B cell (primary cell): ENCODE measurements at regions not wholly inside any gene's neighbourhood (a gene's known extent, or its start where the extent isn't known, plus 50 kb on each side); places are given as distances from the start of the nearest gene placed in this dataset.

ENCODE experiments used
- ATAC-seq: fragments of 200-7000 bp; cut with Tn5 transposase; one replicate; pipeline ENCODE4 v1.10.0; 2021; ENCODE audit warnings: low read depth, mild to moderate bottlenecking, moderate number of reproducible peaks, moderate library complexity
- CTCF ChIA-PET: fragments of 350-600 bp; sonication (Branson Sonifier 250); formaldehyde crosslinking; loops from one replicate; lab custom pipeline; 2021; ENCODE audit warnings: antibody characterized with exemption, inconsistent platforms; lab: Charles Lee
- POLR2A ChIA-PET: fragments of 350-600 bp; sonication (Branson Sonifier 250); formaldehyde crosslinking; loops from one replicate; lab custom pipeline; 2021; ENCODE audit warnings: antibody characterized with exemption; lab: Charles Lee
- DNase-seq: peaks from one replicate; pipeline ENCODE4 v3.0.0; 2013
- H2AFZ ChIP-seq: 2 replicates; pipeline ENCODE4 v1.6.1; 2012; ENCODE audit warnings: mild to moderate bottlenecking, low read depth, low read length; ENCODE audit not compliant: insufficient read depth, poor library complexity, severe bottlenecking
- H3K27ac ChIP-seq, 2 donors: 1 replicate in 1 of 2; 2 replicates in 1 of 2; pipeline ENCODE4 v1.5.1; 2012 to 2013; ENCODE audit warnings: low read length in 2 of 2, mild to moderate bottlenecking in 2 of 2, moderate library complexity in 1 of 2
- H3K27me3 ChIP-seq, 4 experiments: fragments of 200-600 bp in 1 of 4; sonication (generic) in 1 of 4; replicated peaks in 1 of 4; 1 replicate in 2 of 4; 2 replicates in 2 of 4; pipeline versions ENCODE4 v1.6.1 to v1.7.0; 2013 to 2016; ENCODE audit warnings: low read length in 3 of 4, mild to moderate bottlenecking in 2 of 4, mixed read lengths in 1 of 4, moderate library complexity in 1 of 4; ENCODE audit not compliant: insufficient read depth in 4 of 4, control insufficient read depth in 3 of 4; ENCODE audit errors: control extremely low read depth in 1 of 4
- H3K36me3 ChIP-seq, 2 experiments: replicated peaks in 1 of 2; 1 replicate in 1 of 2; 2 replicates in 1 of 2; pipeline versions ENCODE4 v1.6.1 to v1.7.1; 2013; ENCODE audit warnings: low read length in 1 of 2; ENCODE audit not compliant: insufficient read depth in 2 of 2, control insufficient read depth in 1 of 2; ENCODE audit errors: control extremely low read depth in 1 of 2, extremely low read depth in 1 of 2
- H3K4me1 ChIP-seq, 2 donors: fragments of 200-600 bp in 1 of 2; sonication (generic) in 1 of 2; 1 replicate in 1 of 2; 2 replicates in 1 of 2; pipeline versions ENCODE4 v1.5.1 to v1.6.1; 2013 to 2017; ENCODE audit warnings: low read length in 2 of 2; ENCODE audit not compliant: control insufficient read depth in 2 of 2, insufficient read depth in 2 of 2
- H3K4me2 ChIP-seq: replicated peaks from 2 replicates; pipeline ENCODE3; 2012; ENCODE audit warnings: mild to moderate bottlenecking, low read depth, low read length; ENCODE audit not compliant: poor library complexity, severe bottlenecking
- H3K4me3 ChIP-seq, 5 experiments: fragments of 200-600 bp in 1 of 5; sonication (generic) in 1 of 5; 1 replicate in 3 of 5; 2 replicates in 2 of 5; pipeline versions ENCODE4 v1.5.1 to v1.7.0; 2011 to 2016; ENCODE audit warnings: low read length in 4 of 5, mild to moderate bottlenecking in 4 of 5, low read depth in 2 of 5, control low read depth in 1 of 5, moderate library complexity in 1 of 5; ENCODE audit not compliant: insufficient read depth in 1 of 5; ENCODE audit errors: control extremely low read depth in 1 of 5, extremely low read depth in 1 of 5
- H3K79me2 ChIP-seq: fragments of 200-600 bp; sonication (generic); one replicate; pipeline ENCODE4 v1.6.0; 2016; ENCODE audit warnings: low read length; ENCODE audit not compliant: control insufficient read depth, insufficient read depth
- H3K9ac ChIP-seq: fragments of 200-600 bp; sonication (generic); 2 replicates; pipeline ENCODE4 v1.6.1; 2017; ENCODE audit warnings: mild to moderate bottlenecking, low read length, moderate library complexity
- H3K9me3 ChIP-seq, 3 donors: one replicate each; pipeline versions ENCODE4 v1.6.1 to v1.7.1; 2013; ENCODE audit warnings: low read length in 2 of 3; ENCODE audit not compliant: control insufficient read depth in 2 of 3, insufficient read depth in 1 of 3; ENCODE audit errors: control extremely low read depth in 1 of 3
- H4K20me1 ChIP-seq: 2 replicates; pipeline ENCODE4 v1.6.0; 2012; ENCODE audit warnings: mild to moderate bottlenecking, low read length; ENCODE audit not compliant: insufficient read depth, control insufficient read depth, poor library complexity, severe bottlenecking
- H3K27ac Mint-ChIP-seq: one replicate; pipeline ENCODE4 v1.8.0; 2021; ENCODE audit warnings: mixed read lengths
- H3K27me3 Mint-ChIP-seq: one replicate; pipeline ENCODE4 v1.8.0; 2021; ENCODE audit warnings: mixed read lengths
- H3K4me1 Mint-ChIP-seq: one replicate; pipeline ENCODE4 v1.8.0; 2021; ENCODE audit warnings: mixed read lengths
- H3K4me3 Mint-ChIP-seq: one replicate; pipeline ENCODE4 v1.8.0; 2021; ENCODE audit warnings: mixed read lengths
- H3K9me3 Mint-ChIP-seq: one replicate; pipeline ENCODE4 v1.8.0; 2022; ENCODE audit warnings: mixed read lengths; ENCODE audit not compliant: insufficient read depth
- CTCF ChIP-seq: fragments of 200-600 bp; IDR thresholded peaks from one replicate; pipeline ENCODE4 v1.8.0; 2022; ENCODE audit warnings: antibody characterized with exemption, mild to moderate bottlenecking
- EZH2 ChIP-seq: IDR thresholded peaks from 2 replicates; pipeline ENCODE4 v1.6.1; 2012; ENCODE audit warnings: borderline replicate concordance, low read depth, mild to moderate bottlenecking, moderate library complexity, low read length; ENCODE audit not compliant: insufficient read depth, poor library complexity, severe bottlenecking
- WGBS: methylation state at CpG from one replicate; pipeline ENCODE4 v1.1.5; 2013; ENCODE audit warnings: missing lambda C conversion rate; ENCODE audit not compliant: insufficient coverage; 5-methylcytosine and 5-hydroxymethylcytosine counted together
- intact Hi-C: fragments of 100-400 bp; cut with micrococcal nuclease; formaldehyde crosslinking; loops from one replicate; pipeline ENCODE4 v1.10.0; 2022

GRCh38 chr1:218809625-218810024, 364.1 kb upstream of the LYPLAL1 start:
- Histone ChIP-seq H3K4me3 (no peak overlapping the region), H3K4me1 (no peaks in the 10 kb centered on the region), H3K4me2 (no peak overlapping the region), H4K20me1 (no peaks in the 10 kb centered on the region), H3K9me3 (no peaks in the 10 kb centered on the region), H3K27me3 (no peaks in the 10 kb centered on the region), H2AFZ (no peak overlapping the region), H3K9ac (no peak overlapping the region), H3K36me3 (no peaks in the 10 kb centered on the region), H3K79me2 (no peaks in the 10 kb centered on the region), H3K27ac (no peak overlapping the region)
- Mint-ChIP-seq H3K27ac (no peak overlapping the region), H3K27me3 (peaks cover 6% of the 10 kb centered on the region), H3K9me3 (no peaks in the 10 kb centered on the region), H3K4me3 (no peak overlapping the region), H3K4me1 (no peaks in the 10 kb centered on the region)
- ChIA-PET POLR2A (no interaction called here), CTCF (no interaction called here)
- DNase-seq (no peak), ATAC-seq (no peak)
- intact Hi-C loops: no loop called here
- TF ChIP-seq CTCF (no peak), EZH2 (no peak)
- whole genome bisulfite sequencing: 100% methylated on average over 1 of the region's 1 CpG

GRCh38 chr1:218810306-218810705, 363.4 kb upstream of the LYPLAL1 start:
- no peak for TF ChIP-seq EZH2
- no peak for TF ChIP-seq CTCF
- ATAC-seq: no peak

More at GRCh38 chr1:218810306-218810705, 363.4 kb upstream of the LYPLAL1 start:
- Histone ChIP-seq H3K4me2 (no peak overlapping the region), H3K27me3 (no peaks in the 10 kb centered on the region), H3K9me3 (no peaks in the 10 kb centered on the region), H3K27ac (no peak overlapping the region), H4K20me1 (no peaks in the 10 kb centered on the region), H3K4me3 (no peak overlapping the region), H2AFZ (no peak overlapping the region), H3K9ac (no peak overlapping the region), H3K79me2 (no peaks in the 10 kb centered on the region), H3K36me3 (no peaks in the 10 kb centered on the region), H3K4me1 (no peaks in the 10 kb centered on the region)
- Mint-ChIP-seq H3K4me1 (no peaks in the 10 kb centered on the region), H3K27ac (no peak overlapping the region), H3K4me3 (no peak overlapping the region), H3K9me3 (no peaks in the 10 kb centered on the region), H3K27me3 (peaks cover 6% of the 10 kb centered on the region)
- ChIA-PET POLR2A (no interaction called here), CTCF (no interaction called here)
- no peak for DNase-seq
- intact Hi-C loops: no loop called here
- 76% methylated on average over 2 of the region's 3 CpGs for WGBS
